Body of pancreas (tissue), 4 donors: ENCODE measurements at regions not wholly inside any gene's neighbourhood (a gene's known extent, or its start where the extent isn't known, plus 50 kb on each side); places are given as distances from the start of the nearest gene placed in this dataset.

ENCODE experiments used
- POLR2A ChIP-seq, 3 donors: fragments of 450-650 bp; IDR thresholded peaks; one replicate each; pipeline ENCODE4 v1.6.1; 2016; ENCODE audit warnings: antibody characterized with exemption in 3 of 3, mild to moderate bottlenecking in 2 of 3
- TF ChIP-seq, protein P1 (sequence below), 7 experiments: fragments of 450-650 bp in 4 of 7; fragments of 200-600 bp in 3 of 7; sonication (generic) in 3 of 7; IDR thresholded peaks; one replicate each; pipeline ENCODE4 v1.5.1; 2016 to 2019; ENCODE audit warnings: antibody characterized with exemption in 7 of 7

DNA sequence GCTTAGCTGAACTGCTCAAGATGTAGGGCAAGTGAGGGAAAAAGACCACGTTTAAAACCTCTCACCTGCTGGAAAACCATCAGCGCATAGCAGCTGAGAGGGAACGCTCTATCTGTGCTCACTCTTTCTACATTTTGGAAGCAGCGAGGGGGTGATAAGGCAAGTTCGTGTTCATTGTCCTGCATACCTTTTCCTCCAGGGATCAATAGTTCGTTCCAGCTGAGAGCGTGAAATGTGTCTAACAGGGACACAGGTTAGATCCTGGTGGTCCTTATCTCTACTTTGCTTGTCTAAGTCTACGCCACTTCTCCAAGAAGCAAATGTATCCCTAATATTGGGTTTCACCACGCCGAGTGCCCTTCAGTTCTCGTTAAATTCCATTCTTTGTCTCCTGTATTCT is 183.5 kb upstream of the ZFHX3 start:
- TF ChIP-seq, protein P1, sequence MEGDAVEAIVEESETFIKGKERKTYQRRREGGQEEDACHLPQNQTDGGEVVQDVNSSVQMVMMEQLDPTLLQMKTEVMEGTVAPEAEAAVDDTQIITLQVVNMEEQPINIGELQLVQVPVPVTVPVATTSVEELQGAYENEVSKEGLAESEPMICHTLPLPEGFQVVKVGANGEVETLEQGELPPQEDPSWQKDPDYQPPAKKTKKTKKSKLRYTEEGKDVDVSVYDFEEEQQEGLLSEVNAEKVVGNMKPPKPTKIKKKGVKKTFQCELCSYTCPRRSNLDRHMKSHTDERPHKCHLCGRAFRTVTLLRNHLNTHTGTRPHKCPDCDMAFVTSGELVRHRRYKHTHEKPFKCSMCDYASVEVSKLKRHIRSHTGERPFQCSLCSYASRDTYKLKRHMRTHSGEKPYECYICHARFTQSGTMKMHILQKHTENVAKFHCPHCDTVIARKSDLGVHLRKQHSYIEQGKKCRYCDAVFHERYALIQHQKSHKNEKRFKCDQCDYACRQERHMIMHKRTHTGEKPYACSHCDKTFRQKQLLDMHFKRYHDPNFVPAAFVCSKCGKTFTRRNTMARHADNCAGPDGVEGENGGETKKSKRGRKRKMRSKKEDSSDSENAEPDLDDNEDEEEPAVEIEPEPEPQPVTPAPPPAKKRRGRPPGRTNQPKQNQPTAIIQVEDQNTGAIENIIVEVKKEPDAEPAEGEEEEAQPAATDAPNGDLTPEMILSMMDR (IDR thresholded peaks at IDR 0.05) = no peak
- no peak for TF ChIP-seq POLR2A (IDR thresholded peaks at IDR 0.05)
